A549 (cell line): ENCODE measurements at regions not wholly inside any gene's neighbourhood (a gene's known extent, or its start where the extent isn't known, plus 50 kb on each side); places are given as distances from the start of the nearest gene placed in this dataset.

Source experiments
- ATAC-seq, 2 experiments: fragments of 200-7000 bp in 1 of 2; fragments of >200 bp in 1 of 2; cut with Nextera tagmentation in 1 of 2; cut with Tn5 transposase in 1 of 2; 3 replicates each; pipeline versions ENCODE4 v1.8.0 to v1.9.1; 2018 to 2020; ENCODE audit warnings: mild to moderate bottlenecking in 1 of 2, moderate library complexity in 1 of 2
- CTCF ChIA-PET: fragments of 300-600 bp; sonication (Branson Sonifier 250); formaldehyde crosslinking; extraction: SDS; loops from one replicate; lab custom pipeline; 2021; ENCODE audit warnings: antibody characterized with exemption, inconsistent platforms; lab: Yijun Ruan, JAX
- POLR2A ChIA-PET: fragments of 350-600 bp; formaldehyde crosslinking; extraction: SDS; loops from one replicate; lab custom pipeline; 2021; ENCODE audit warnings: antibody characterized with exemption, inconsistent platforms; lab: Yijun Ruan, JAX
- DNase-seq, 2 experiments: peaks; one replicate each; pipeline versions ENCODE4 v3.0.0 to v3.0.0-alpha.2; 2011 to 2016; ENCODE audit warnings: low read depth in 1 of 2, low spot score in 1 of 2
- FAIRE-seq: peaks from 2 replicates; lab custom pipeline; 2011; peaks lifted over from hg19 to GRCh38; lab: Jason Lieb, UNC
- H3K27ac ChIP-seq, 2 experiments: fragments of >200 bp; sonication (Bioruptor Twin); formaldehyde crosslinking; 3 replicates each; pipeline ENCODE4 v1.5.1; 2016 to 2017
- H3K4me1 ChIP-seq: fragments of >200 bp; sonication (Bioruptor Twin); formaldehyde crosslinking; 3 replicates; pipeline ENCODE4 v1.6.1; 2016
- H3K4me2 ChIP-seq: fragments of >200 bp; sonication (Bioruptor Twin); formaldehyde crosslinking; 3 replicates; pipeline ENCODE4 v1.6.1; 2016
- H3K4me3 ChIP-seq: fragments of >200 bp; sonication (Bioruptor Twin); formaldehyde crosslinking; 3 replicates; pipeline ENCODE4 v1.5.1; 2016
- H3K9me3 ChIP-seq: fragments of >200 bp; sonication (Bioruptor Twin); formaldehyde crosslinking; 3 replicates; pipeline ENCODE4 v1.6.1; 2016
- BHLHE40 ChIP-seq: IDR thresholded peaks from 2 replicates; pipeline ENCODE4 v1.6.1; 2012; ENCODE audit warnings: low read depth, low read length, inconsistent platforms
- CEBPB ChIP-seq, 2 experiments: fragments of >200 bp in 1 of 2; sonication (Bioruptor Twin) in 1 of 2; formaldehyde crosslinking in 1 of 2; IDR thresholded peaks; 2 replicates each; pipeline ENCODE4 v1.6.1; 2012 to 2016
- CHD2 ChIP-seq: fragments of 150-350 bp; IDR thresholded peaks from 2 replicates; pipeline ENCODE4 v1.6.1; 2014; ENCODE audit warnings: low read length; ENCODE audit not compliant: partially characterized antibody
- EHF ChIP-seq: fragments of 250-450 bp; sonication (Bioruptor Pico); IDR thresholded peaks from 2 replicates; pipeline ENCODE4 v1.5.0; 2020; ENCODE audit warnings: mild to moderate bottlenecking
- FOXS1 ChIP-seq: fragments of 250-450 bp; sonication (Bioruptor Pico); IDR thresholded peaks from 2 replicates; pipeline ENCODE4 v1.5.0; 2020; ENCODE audit warnings: mild to moderate bottlenecking, moderate library complexity
- GATA3 ChIP-seq: IDR thresholded peaks from 2 replicates; pipeline ENCODE4 v1.6.1; 2012; ENCODE audit warnings: borderline replicate concordance
- HOXB13 ChIP-seq: fragments of 250-450 bp; sonication (Bioruptor Pico); IDR thresholded peaks from 2 replicates; pipeline ENCODE4 v1.5.0; 2020; ENCODE audit warnings: low read depth, mild to moderate bottlenecking, moderate library complexity
- MAFK ChIP-seq: fragments of 450-650 bp; IDR thresholded peaks from 2 replicates; pipeline ENCODE4 v1.6.1; 2014; ENCODE audit not compliant: partially characterized antibody
- NPAS2 ChIP-seq: fragments of 250-450 bp; sonication (Bioruptor Pico); IDR thresholded peaks from 2 replicates; pipeline ENCODE4 v1.8.0; 2022; ENCODE audit warnings: mild to moderate bottlenecking, moderate library complexity, borderline replicate concordance
- POLR2AphosphoS2 ChIP-seq: conservative IDR thresholded peaks from 2 replicates; pipeline ENCODE4 v1.6.1; 2012; ENCODE audit warnings: low read length, improper control_type of control experiment, inconsistent platforms
- RAD21 ChIP-seq, 2 experiments: fragments of >200 bp in 1 of 2; sonication (Bioruptor Twin) in 1 of 2; formaldehyde crosslinking in 1 of 2; IDR thresholded peaks in 1 of 2; conservative IDR thresholded peaks in 1 of 2; 2 replicates in 1 of 2; 3 replicates in 1 of 2; pipeline ENCODE4 v1.6.1; 2012 to 2018; ENCODE audit warnings: inconsistent platforms in 1 of 2
- RARB ChIP-seq: fragments of 250-450 bp; sonication (Bioruptor Pico); IDR thresholded peaks from 2 replicates; pipeline ENCODE4 v1.8.0; 2021; ENCODE audit warnings: mild to moderate bottlenecking, moderate library complexity
- RFX5 ChIP-seq: fragments of 450-650 bp; IDR thresholded peaks from 2 replicates; pipeline ENCODE4 v1.7.1; 2014; ENCODE audit warnings: antibody characterized with exemption, mild to moderate bottlenecking, moderate library complexity
- RNF2 ChIP-seq: fragments of 200-600 bp; sonication (generic); IDR thresholded peaks from 2 replicates; pipeline ENCODE4 v1.6.1; 2016; ENCODE audit warnings: low read depth, mild to moderate bottlenecking, antibody characterized with exemption, moderate library complexity, borderline replicate concordance
- ZC3H11A ChIP-seq: fragments of 450-650 bp; IDR thresholded peaks from 2 replicates; pipeline ENCODE4 v1.6.1; 2014; ENCODE audit warnings: antibody characterized with exemption, mild to moderate bottlenecking
- ZFP36 ChIP-seq: fragments of 450-650 bp; IDR thresholded peaks from 2 replicates; pipeline ENCODE4 v1.6.1; 2014; ENCODE audit warnings: borderline replicate concordance; ENCODE audit not compliant: partially characterized antibody
- ZNF302 ChIP-seq: fragments of 250-450 bp; sonication (Bioruptor Pico); IDR thresholded peaks from 2 replicates; pipeline ENCODE4 v1.9.0; 2021; ENCODE audit warnings: inconsistent platforms, mild to moderate bottlenecking, moderate library complexity
- WGBS: methylation state at CpG from one replicate; pipeline ENCODE4 v1.1.6; 2017; ENCODE audit errors: missing lambda C conversion rate; 5-methylcytosine and 5-hydroxymethylcytosine counted together
- TF ChIP-seq, protein P1 (sequence below): fragments of >200 bp; sonication (Bioruptor Twin); formaldehyde crosslinking; IDR thresholded peaks from 3 replicates; pipeline ENCODE4 v1.6.1; 2016
- TF ChIP-seq, protein P2 (sequence below): fragments of 450-650 bp; IDR thresholded peaks from 2 replicates; pipeline ENCODE4 v1.6.1; 2014; ENCODE audit warnings: antibody characterized with exemption
- TF ChIP-seq, protein P3 (sequence below): IDR thresholded peaks from 2 replicates; pipeline ENCODE4 v1.6.1; 2012; ENCODE audit warnings: low read depth, borderline replicate concordance
- TF ChIP-seq, protein P4 (sequence below): fragments of 250-450 bp; sonication (Bioruptor Pico); IDR thresholded peaks from 2 replicates; pipeline ENCODE4 v1.5.0; 2020; ENCODE audit warnings: low read depth, mild to moderate bottlenecking, moderate library complexity

DNA sequence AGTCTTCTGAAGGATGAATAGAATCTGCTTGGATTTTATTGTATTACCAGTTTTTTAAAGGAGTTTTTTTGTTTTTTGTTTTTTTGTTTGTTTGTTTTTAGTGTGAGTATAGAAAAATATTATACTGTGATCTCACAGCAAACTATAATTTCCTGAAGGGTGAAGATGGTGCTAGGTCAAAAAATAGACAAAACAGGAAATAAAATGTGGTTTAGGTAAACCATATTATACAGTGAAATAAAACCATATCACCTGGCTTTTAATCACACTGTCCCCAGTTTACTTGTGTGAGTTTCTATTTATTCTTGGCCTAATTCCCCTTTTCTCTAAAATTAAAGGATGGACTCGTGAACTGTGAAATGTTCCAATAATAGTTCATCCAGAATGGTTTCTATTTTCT lies 841.3 kb upstream of the CTNND2 start:
- ATAC-seq (no peak), DNase-seq (no peak), FAIRE-seq (no peak)
- no peak overlapping the region for H3K4me3 ChIP-seq
- TF ChIP-seq ZNF302 (CRISPR knock-in tag) (no peak), RFX5 (no peak), EHF (CRISPR knock-in tag) (no peak), MAFK (no peak), HOXB13 (CRISPR knock-in tag) (no peak), RNF2 (no peak), NPAS2 (no peak), RARB (no peak), POLR2AphosphoS2 (no peak), CHD2 (no peak), ZFP36 (no peak), ZC3H11A (no peak), GATA3 (no peak)
- TF ChIP-seq, protein P1, sequence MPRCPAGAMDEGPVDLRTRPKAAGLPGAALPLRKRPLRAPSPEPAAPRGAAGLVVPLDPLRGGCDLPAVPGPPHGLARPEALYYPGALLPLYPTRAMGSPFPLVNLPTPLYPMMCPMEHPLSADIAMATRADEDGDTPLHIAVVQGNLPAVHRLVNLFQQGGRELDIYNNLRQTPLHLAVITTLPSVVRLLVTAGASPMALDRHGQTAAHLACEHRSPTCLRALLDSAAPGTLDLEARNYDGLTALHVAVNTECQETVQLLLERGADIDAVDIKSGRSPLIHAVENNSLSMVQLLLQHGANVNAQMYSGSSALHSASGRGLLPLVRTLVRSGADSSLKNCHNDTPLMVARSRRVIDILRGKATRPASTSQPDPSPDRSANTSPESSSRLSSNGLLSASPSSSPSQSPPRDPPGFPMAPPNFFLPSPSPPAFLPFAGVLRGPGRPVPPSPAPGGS: no peak
- TF ChIP-seq, protein P2, sequence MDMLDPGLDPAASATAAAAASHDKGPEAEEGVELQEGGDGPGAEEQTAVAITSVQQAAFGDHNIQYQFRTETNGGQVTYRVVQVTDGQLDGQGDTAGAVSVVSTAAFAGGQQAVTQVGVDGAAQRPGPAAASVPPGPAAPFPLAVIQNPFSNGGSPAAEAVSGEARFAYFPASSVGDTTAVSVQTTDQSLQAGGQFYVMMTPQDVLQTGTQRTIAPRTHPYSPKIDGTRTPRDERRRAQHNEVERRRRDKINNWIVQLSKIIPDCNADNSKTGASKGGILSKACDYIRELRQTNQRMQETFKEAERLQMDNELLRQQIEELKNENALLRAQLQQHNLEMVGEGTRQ: no peak
- TF ChIP-seq, protein P3, sequence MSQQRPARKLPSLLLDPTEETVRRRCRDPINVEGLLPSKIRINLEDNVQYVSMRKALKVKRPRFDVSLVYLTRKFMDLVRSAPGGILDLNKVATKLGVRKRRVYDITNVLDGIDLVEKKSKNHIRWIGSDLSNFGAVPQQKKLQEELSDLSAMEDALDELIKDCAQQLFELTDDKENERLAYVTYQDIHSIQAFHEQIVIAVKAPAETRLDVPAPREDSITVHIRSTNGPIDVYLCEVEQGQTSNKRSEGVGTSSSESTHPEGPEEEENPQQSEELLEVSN: no peak
- POLR2A ChIA-PET: no interaction called here
- no peak overlapping the region for H3K4me2 ChIP-seq
- H3K9me3 ChIP-seq: no peaks in the 10 kb centered on the region
- CTCF ChIA-PET: no interaction called here
- WGBS: 7% methylated on average over 1 of the region's 1 CpG
- H3K27ac ChIP-seq: no peak overlapping the region
- H3K4me1 ChIP-seq: no peaks in the 10 kb centered on the region

DNA sequence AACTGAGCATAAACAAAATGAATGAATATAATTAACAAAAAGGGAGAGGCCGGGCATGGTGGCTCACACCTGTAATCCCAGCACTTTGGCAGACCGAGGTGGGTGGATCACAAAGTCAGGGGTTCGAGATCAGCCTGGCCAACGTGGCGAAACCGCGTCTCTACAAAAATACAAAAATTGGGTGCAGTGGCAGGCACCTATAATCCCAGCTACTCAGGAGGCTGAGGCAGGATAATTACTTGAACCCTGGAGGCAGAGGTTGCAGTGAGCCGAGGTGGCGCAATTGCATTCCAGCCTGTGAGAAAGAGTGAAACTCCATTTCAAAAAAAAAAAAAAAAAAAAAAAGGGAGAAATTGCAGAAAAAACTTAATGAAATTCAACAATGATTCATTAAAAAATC lies 839.3 kb upstream of the CTNND2 start:
- Histone ChIP-seq H3K4me1 (no peaks in the 10 kb centered on the region), H3K4me3 (no peak overlapping the region), H3K4me2 (no peak overlapping the region), H3K27ac (no peak overlapping the region), H3K9me3 (no peaks in the 10 kb centered on the region)
- WGBS: 49% methylated on average over 9 of the region's 9 CpGs
- CTCF ChIA-PET: interaction anchor here (0.8 kb wide), 1 partner anchor 1125 kb away, joined by 3 read pairs; no protein-coding TSS in a partner anchor
- DNase-seq (no peak), ATAC-seq (no peak), FAIRE-seq (no peak)
- no peak for TF ChIP-seq CEBPB (IDR thresholded peaks at IDR 0.05)
- TF ChIP-seq FOXS1 (CRISPR knock-in tag): no peak
- TF ChIP-seq POLR2AphosphoS2: no peak
- no peak for TF ChIP-seq RAD21 (conservative IDR thresholded peaks at IDR 0.05 in 1 of 2, IDR thresholded peaks at IDR 0.05 in 1 of 2)
- TF ChIP-seq BHLHE40: no peak
- TF ChIP-seq, protein P4, sequence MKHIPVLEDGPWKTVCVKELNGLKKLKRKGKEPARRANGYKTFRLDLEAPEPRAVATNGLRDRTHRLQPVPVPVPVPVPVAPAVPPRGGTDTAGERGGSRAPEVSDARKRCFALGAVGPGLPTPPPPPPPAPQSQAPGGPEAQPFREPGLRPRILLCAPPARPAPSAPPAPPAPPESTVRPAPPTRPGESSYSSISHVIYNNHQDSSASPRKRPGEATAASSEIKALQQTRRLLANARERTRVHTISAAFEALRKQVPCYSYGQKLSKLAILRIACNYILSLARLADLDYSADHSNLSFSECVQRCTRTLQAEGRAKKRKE (CRISPR knock-in tag): no peak
- TF ChIP-seq RNF2: no peak
- POLR2A ChIA-PET: no interaction called here

DNA sequence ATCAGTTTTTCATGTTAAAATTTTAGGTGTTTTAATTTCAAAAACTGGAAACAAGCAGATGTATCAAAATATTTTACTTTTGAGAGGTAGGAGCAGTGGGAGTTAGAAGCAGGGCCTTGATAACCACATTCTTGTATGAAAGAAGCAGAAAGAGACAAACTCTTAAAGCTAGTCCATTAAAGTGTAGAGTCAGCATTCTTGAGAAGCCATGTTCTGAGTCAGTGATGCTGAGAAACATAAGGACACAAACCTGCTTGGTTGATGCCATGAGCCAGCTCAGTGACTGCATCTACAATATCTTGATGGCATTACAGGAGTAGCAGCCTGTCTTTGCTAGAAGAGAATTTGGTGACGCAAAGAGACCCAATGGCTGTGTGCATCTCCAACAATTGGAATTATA lies 826.1 kb upstream of the CTNND2 start:
- DNase-seq (no peak), FAIRE-seq (no peak), ATAC-seq (no peak)
- ChIA-PET POLR2A (no interaction called here), CTCF (no interaction called here)
- H3K27ac ChIP-seq: no peak overlapping the region
- no peaks in the 10 kb centered on the region for H3K4me1 ChIP-seq
- no peak overlapping the region for H3K4me2 ChIP-seq
- no peak overlapping the region for H3K4me3 ChIP-seq
- no peaks in the 10 kb centered on the region; the same call in 2 of the 3 replicates for H3K9me3 ChIP-seq
- WGBS: 96% methylated on average over 1 of the region's 1 CpG
- TF ChIP-seq HOXB13 (CRISPR knock-in tag) (no peak), MAFK (peak; percentile 87)
